HAP-1 (cell line): ENCODE measurements at regions not wholly inside any gene's neighbourhood (a gene's known extent, or its start where the extent isn't known, plus 50 kb on each side); places are given as distances from the start of the nearest gene placed in this dataset.

Experiments
- DNase-seq, 2 experiments: peaks; one replicate each; pipeline ENCODE4 v3.0.0-alpha.2; 2016 to 2020; ENCODE audit warnings: low spot score in 2 of 2
- H3K27me3 ChIP-seq: fragments of 250-450 bp; sonication (Bioruptor Pico); 2 replicates; pipeline ENCODE4 v1.5.1; 2020; ENCODE audit warnings: low read depth, mild to moderate bottlenecking, moderate library complexity
- H3K36me3 ChIP-seq: fragments of 250-450 bp; sonication (Bioruptor Pico); replicated peaks from 2 replicates; pipeline ENCODE4 v1.5.1; 2020; ENCODE audit warnings: mild to moderate bottlenecking
- H3K4me1 ChIP-seq: fragments of 250-450 bp; sonication (Bioruptor Pico); 2 replicates; pipeline ENCODE4 v1.5.1; 2020; ENCODE audit warnings: mild to moderate bottlenecking
- H3K4me3 ChIP-seq: fragments of 250-450 bp; sonication (Bioruptor Pico); 2 replicates; pipeline ENCODE4 v1.5.1; 2020; ENCODE audit warnings: mild to moderate bottlenecking, moderate library complexity
- H3K9me3 ChIP-seq: fragments of 250-450 bp; sonication (Bioruptor Pico); 2 replicates; pipeline ENCODE4 v1.5.1; 2020; ENCODE audit warnings: mild to moderate bottlenecking, moderate library complexity
- in situ Hi-C: fragments of 300-500 bp; cut with MboI; formaldehyde crosslinking; loops from 3 replicates; pipeline ENCODE4 v1.14.3; 2020; ENCODE audit warnings: low sequenced_read_pairs, inconsistent platforms, mixed read lengths

GRCh38 chr16:79449900-79450299 is 150.6 kb downstream of the MAF start:
- Histone ChIP-seq H3K36me3 (no peaks in the 10 kb centered on the region), H3K9me3 (no peaks in the 10 kb centered on the region), H3K4me1 (no peaks in the 10 kb centered on the region), H3K27me3 (no peaks in the 10 kb centered on the region), H3K4me3 (no peak overlapping the region)
- no peak for DNase-seq
- in situ Hi-C loops, result no loop called here

DNA sequence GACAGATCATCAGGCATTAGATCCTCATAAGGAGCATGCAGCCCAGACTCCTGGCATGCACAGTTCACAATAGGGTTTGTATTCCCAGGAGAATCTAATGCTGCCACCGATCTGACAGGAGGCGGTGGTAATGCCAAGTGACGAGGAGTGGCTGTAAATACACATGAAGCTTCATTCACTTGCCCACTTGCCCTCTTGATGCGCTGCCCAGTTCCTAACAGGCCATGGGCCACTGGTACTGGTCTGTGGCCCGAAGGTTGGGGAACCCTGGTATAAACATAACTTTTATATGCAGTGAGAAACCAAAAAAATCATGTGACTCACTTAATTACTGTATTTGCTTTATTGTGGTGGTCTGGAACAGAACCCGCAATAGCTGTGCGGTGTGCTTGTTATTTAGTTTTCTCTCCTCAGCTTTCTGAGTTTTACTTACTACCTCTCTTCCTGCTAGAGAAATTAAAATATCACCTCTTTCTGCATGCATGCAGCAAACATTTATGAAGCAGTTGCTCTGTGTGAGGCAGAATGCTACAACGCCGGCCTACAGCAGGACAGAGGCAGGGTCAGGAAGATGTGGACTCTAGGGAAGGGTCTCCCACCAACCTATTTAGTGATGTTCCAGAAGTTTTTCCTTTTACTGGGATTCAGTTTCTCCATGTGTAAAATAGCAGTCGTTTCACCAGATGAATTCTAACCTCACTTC is 151.3 kb downstream of the MAF start:
- no peak for DNase-seq
- H3K4me3 ChIP-seq, result no peak overlapping the region
- H3K27me3 ChIP-seq, result no peaks in the 10 kb centered on the region
- in situ Hi-C loops, result no loop called here
- H3K36me3 ChIP-seq, result no peaks in the 10 kb centered on the region
- H3K4me1 ChIP-seq, result no peaks in the 10 kb centered on the region
- H3K9me3 ChIP-seq, result no peaks in the 10 kb centered on the region

GRCh38 chr16:79444572-79444971 is 156.0 kb downstream of the MAF start:
- H3K4me3 ChIP-seq, result no peak overlapping the region
- no peaks in the 10 kb centered on the region for H3K9me3 ChIP-seq
- DNase-seq, result no peak
- no peaks in the 10 kb centered on the region for H3K36me3 ChIP-seq
- in situ Hi-C loops, result no loop called here
- H3K4me1 ChIP-seq, result no peaks in the 10 kb centered on the region
- H3K27me3 ChIP-seq, result no peaks in the 10 kb centered on the region

- DNase-seq, result no peak
- no peaks in the 10 kb centered on the region for H3K36me3 ChIP-seq
- H3K4me1 ChIP-seq, result no peaks in the 10 kb centered on the region
- no peak overlapping the region for H3K4me3 ChIP-seq
- in situ Hi-C loops, result no loop called here
- H3K27me3 ChIP-seq, result no peaks in the 10 kb centered on the region
- no peaks in the 10 kb centered on the region for H3K9me3 ChIP-seq
Measured at GRCh38 chr16:79439901-79440300, 160.6 kb downstream of the MAF start.

- no peaks in the 10 kb centered on the region for H3K27me3 ChIP-seq
- H3K9me3 ChIP-seq, result no peaks in the 10 kb centered on the region
- DNase-seq, result no peak
- no peaks in the 10 kb centered on the region for H3K36me3 ChIP-seq
- H3K4me3 ChIP-seq, result no peak overlapping the region
- in situ Hi-C loops, result no loop called here
- H3K4me1 ChIP-seq, result no peaks in the 10 kb centered on the region
Measured at GRCh38 chr16:79437764-79438751, 162.5 kb downstream of the MAF start.

DNA sequence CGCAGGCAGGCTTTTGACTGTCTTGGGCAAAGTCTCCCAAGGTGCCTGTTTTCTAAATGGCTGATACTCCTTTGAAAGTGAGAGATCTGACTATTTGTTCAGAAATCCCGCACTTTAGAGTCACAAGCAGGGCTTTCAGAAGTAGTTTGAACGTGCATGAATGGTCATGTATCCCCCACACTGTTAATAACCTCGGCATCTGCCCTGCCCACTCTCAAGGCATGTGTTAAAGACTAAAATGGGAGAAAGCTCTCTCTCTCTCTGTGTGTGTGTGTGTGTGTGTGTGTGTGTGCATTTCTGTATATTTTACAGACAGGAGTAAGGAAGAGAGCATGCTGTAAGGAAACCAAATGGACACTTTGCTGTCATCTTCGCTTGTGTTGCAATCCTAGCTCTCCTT is 163.7 kb downstream of the MAF start:
- in situ Hi-C loops, result no loop called here
- H3K4me1 ChIP-seq, result no peaks in the 10 kb centered on the region
- no peaks in the 10 kb centered on the region for H3K27me3 ChIP-seq

DNA sequence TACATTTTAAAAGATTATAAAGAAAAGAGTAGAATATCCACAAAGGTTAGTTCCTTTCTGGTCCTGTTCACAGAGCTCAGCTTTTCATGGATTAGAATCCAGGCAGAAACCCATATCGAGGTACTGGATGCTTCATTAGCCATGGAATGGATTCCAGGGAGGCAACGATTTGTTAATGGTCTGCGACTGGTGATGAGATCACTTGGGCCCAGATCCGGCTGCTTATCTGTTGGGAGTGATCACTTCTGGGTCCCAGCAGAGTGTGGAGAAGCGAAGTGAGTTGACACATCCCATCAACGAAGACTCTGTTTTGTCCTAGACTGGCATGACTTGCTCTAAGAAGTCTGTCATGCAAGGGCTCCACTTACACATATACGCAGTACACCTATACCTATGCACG is 165.8 kb downstream of the MAF start:
- H3K9me3 ChIP-seq, result no peaks in the 10 kb centered on the region
- no peaks in the 10 kb centered on the region for H3K27me3 ChIP-seq
- H3K36me3 ChIP-seq, result no peaks in the 10 kb centered on the region
- H3K4me3 ChIP-seq, result no peak overlapping the region
- no peak for DNase-seq
- in situ Hi-C loops, result no loop called here
- no peaks in the 10 kb centered on the region for H3K4me1 ChIP-seq

More for the DNA sequence above, 163.7 kb downstream of the MAF start:
- Histone ChIP-seq H3K9me3 (no peaks in the 10 kb centered on the region), H3K36me3 (no peaks in the 10 kb centered on the region), H3K4me3 (no peak overlapping the region)
- DNase-seq, result no peak

DNA sequence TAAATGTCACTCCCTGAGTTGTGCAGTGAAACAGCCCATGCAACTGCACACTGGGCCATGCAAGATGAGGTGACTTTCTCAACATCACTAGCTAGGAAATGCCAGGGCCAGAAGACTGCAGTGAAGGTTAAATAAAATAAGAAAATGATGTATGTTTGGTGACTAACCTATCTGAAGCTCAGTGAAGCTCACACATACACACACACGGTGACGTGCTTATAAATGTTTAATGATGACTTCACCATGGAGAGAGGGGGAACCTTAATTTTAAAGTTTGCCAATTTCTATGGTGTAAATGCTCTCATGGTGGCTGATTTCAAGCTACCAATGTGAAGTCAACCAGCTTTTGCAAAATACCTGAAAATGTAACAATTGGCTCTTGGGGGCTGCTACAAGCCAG is 166.4 kb downstream of the MAF start:
- no peak overlapping the region for H3K4me3 ChIP-seq
- no peaks in the 10 kb centered on the region for H3K27me3 ChIP-seq
- DNase-seq, result no peak
- no peaks in the 10 kb centered on the region for H3K4me1 ChIP-seq
- H3K36me3 ChIP-seq, result no peaks in the 10 kb centered on the region
- H3K9me3 ChIP-seq, result no peaks in the 10 kb centered on the region
- in situ Hi-C loops, result no loop called here

- DNase-seq, result no peak
- in situ Hi-C loops, result no loop called here
- H3K9me3 ChIP-seq, result no peaks in the 10 kb centered on the region
- H3K27me3 ChIP-seq, result no peaks in the 10 kb centered on the region
- no peaks in the 10 kb centered on the region for H3K36me3 ChIP-seq
- H3K4me3 ChIP-seq, result no peak overlapping the region
- no peaks in the 10 kb centered on the region for H3K4me1 ChIP-seq
Measured at GRCh38 chr16:79431923-79432322, 168.6 kb downstream of the MAF start.

DNA sequence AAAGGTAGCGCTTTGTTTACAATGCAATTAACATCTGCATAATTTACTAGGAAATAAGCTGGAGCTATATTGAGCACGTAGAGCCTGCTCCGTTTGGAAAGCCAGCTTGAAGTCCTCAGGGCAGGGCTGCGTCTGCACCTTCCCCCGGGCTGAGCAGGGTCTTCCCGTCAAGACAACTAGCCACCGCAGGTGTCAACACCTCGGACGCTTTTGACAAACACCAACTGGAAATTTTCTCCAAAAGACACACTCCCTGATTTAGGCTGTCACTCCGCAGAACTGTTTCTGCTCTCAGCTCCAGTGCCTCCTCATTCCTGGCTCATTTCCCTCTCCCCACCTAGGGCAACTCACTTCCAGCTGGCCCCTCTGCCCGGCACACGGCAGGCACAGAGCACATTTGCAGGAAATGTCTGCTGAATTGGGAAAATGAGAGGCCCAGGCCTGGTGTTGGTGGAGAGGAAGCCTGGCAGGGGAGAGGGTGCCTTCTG is 170.3 kb downstream of the MAF start:
- H3K4me1 ChIP-seq, result no peaks in the 10 kb centered on the region
- no peak overlapping the region for H3K4me3 ChIP-seq
- H3K9me3 ChIP-seq, result no peaks in the 10 kb centered on the region
- no peak for DNase-seq
- H3K36me3 ChIP-seq, result no peaks in the 10 kb centered on the region
- no peaks in the 10 kb centered on the region; the same call in 1 of the 2 replicates for H3K27me3 ChIP-seq
- in situ Hi-C loops, result no loop called here

DNA sequence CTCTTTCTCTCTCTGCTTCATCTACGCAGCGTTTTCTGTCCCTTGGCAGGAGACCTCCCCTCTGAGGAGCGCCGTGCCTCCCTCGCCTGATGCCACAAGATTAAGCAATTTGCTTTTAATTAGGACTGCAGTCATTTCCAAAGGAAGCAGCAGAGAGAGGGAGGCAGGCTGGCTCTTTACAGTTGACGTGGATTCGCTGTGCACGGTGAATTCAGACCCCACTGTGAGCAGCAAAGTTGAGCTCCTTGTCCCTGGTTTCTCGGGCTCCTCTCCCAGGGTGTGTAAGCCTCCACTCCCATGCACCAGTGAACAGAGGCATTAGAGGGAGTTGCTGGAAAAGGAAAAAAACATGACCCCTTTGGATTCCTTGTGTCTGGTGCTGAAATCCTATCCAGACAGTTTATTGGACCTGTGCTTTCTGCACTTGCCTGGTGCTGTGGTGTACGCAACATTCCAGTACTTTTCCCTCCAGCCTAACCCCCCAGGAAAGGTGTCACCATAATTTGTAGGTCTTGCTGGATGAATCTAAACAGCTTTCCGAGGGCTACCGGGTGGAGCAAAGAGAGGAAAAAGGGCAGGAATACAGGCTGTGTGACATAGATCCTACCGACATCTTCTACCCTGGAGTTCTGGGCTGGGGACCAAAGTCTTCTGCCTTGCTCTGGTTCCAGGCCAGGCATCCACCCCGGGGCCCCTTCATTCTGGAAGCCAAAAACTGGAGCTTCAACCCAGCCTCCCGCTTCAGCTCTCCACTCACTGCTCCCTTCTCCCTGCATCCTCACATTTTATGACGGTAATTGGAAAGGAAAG is 171.0 kb downstream of the MAF start:
- no peak overlapping the region for H3K4me3 ChIP-seq
- no peaks in the 10 kb centered on the region for H3K9me3 ChIP-seq
- H3K4me1 ChIP-seq, result no peaks in the 10 kb centered on the region
- no peaks in the 10 kb centered on the region; the same call in 1 of the 2 replicates for H3K27me3 ChIP-seq
- no peaks in the 10 kb centered on the region for H3K36me3 ChIP-seq
- DNase-seq, result no peak
- in situ Hi-C loops, result no loop called here

DNA sequence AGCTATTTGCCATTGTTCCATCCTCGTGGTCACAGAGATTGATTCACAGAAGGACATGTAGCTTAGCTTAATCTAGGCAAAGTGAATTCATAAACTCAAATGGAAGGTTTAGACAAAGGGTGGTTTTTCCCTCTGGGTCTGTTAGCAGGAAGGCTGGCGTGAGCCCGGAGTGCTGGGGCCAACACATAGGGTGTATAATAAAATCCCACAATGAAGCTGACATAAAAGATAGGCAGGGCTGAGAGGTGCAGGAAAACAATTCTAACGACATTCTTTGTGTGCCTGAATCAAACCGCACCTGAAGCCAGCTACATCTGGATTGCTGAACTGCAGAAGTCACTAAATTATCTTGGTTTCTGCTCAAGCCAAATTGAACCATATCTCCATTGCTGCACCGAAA is 173.9 kb downstream of the MAF start:
- H3K36me3 ChIP-seq, result no peaks in the 10 kb centered on the region
- H3K9me3 ChIP-seq, result no peaks in the 10 kb centered on the region
- H3K4me3 ChIP-seq, result no peak overlapping the region
- DNase-seq, result no peak
- H3K27me3 ChIP-seq, result no peaks in the 10 kb centered on the region; the same call in 1 of the 2 replicates
- in situ Hi-C loops, result no loop called here
- no peaks in the 10 kb centered on the region for H3K4me1 ChIP-seq

DNA sequence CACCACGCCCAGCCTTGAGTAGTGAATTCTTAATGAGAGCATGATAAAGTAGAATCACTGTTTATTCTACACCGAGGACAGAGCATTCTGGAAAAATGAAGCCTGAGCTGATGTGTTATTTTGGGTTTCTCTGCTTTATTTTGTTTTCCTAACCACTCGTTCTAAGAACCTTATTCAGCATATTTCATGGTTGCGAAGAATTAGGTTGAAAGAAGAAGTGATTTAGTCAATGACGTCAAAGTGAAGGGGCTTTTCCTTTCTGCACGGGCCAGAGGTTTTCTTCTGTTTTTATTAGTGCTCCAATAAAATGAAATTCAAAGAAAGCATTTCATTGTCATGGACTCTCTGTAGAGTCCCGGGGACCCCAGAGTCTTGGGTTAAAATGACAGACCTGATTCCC is 178.5 kb downstream of the MAF start:
- no peaks in the 10 kb centered on the region for H3K36me3 ChIP-seq
- no peak overlapping the region for H3K4me3 ChIP-seq
- no peaks in the 10 kb centered on the region for H3K4me1 ChIP-seq
- in situ Hi-C loops, result no loop called here
- no peaks in the 10 kb centered on the region; the same call in 1 of the 2 replicates for H3K27me3 ChIP-seq
- DNase-seq, result no peak
- no peaks in the 10 kb centered on the region for H3K9me3 ChIP-seq
